ENCODE measurements at regions not wholly inside any gene's neighbourhood (a gene's known extent, or its start where the extent isn't known, plus 50 kb on each side); places are given as distances from the start of the nearest gene placed in this dataset.
A peak's percentile ranks its signal among the peaks of the same experiment; 100 is the strongest.

DNA sequence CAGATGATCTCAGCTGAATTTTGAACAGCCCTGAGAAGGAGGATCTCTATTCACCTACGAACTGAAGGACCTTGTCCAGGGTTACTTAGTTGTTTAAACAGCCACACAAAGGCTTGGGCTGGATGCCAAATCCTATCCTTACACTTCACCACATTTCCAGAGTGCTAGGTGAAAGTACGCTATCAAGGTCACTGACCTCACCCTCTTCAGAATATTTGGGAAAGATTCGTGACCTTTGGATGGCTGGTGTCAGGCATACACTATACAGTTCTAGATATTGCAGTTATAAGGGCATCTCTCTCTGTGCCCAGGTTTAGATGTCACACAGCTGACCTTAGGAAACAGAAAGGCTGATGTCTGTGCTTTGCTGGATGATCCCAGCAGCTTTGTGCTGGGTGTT lies 61.2 kb upstream of the ABLIM1 start:
- WGBS, 2 experiments (ENCODE audit: extremely low coverage in 2 of 2, insufficient read length in 1 of 2) = 100% methylated on average over 1 of the region's 3 CpGs; no CpG with 5 or more reads in 1 of the 2 experiments
- dilution Hi-C loops (cut with HindIII; ENCODE audit: low sequenced_read_pairs, unreplicated experiment) (no loop called here), in situ Hi-C loops (cut with MboI; ENCODE audit: low sequenced_read_pairs) (no loop called here), intact Hi-C loops (cut with micrococcal nuclease) (no loop called here)
- no peak overlapping the region for H2AK5ac ChIP-seq (ENCODE audit: low read depth, low read length)
- no peaks in the 10 kb centered on the region for H3K27me3 ChIP-seq (ENCODE audit: control insufficient read depth, insufficient read depth, low read length)
- no peak overlapping the region for H3K14ac ChIP-seq (replicated peaks; ENCODE audit: low read depth, low read length)
- H2BK20ac ChIP-seq (ENCODE audit: low read depth, low read length) = no peak overlapping the region
- H4K20me1 ChIP-seq (ENCODE audit: insufficient read depth, low read length) = no peaks in the 10 kb centered on the region
- H3K4ac ChIP-seq (ENCODE audit: low read depth, low read length) = no peak overlapping the region
- no peak overlapping the region for H3K27ac ChIP-seq (ENCODE audit: insufficient read depth, low read length)
- CTCF ChIA-PET = no interaction called here
- H2AFZ ChIP-seq (replicated peaks; ENCODE audit: low read length, poor library complexity) = no peak overlapping the region
- no TSS peak for BruUV-seq (replicated peaks)
- H3K36me3 ChIP-seq (ENCODE audit: control insufficient read depth, insufficient read depth, low read length) = no peaks in the 10 kb centered on the region
- ATAC-seq (ENCODE audit: low read depth) = no peak
- no peak overlapping the region for H4K5ac ChIP-seq (ENCODE audit: low read depth, low read length)
- H3K9ac ChIP-seq (ENCODE audit: low read depth, low read length) = no peak overlapping the region
- H3K4me3 ChIP-seq (ENCODE audit: insufficient read depth, low read depth, low read length) = no peak overlapping the region
- H3K9me3 ChIP-seq (ENCODE audit: control insufficient read depth, insufficient read depth, low read length) = no peaks in the 10 kb centered on the region
- no peak overlapping the region for H4K8ac ChIP-seq (ENCODE audit: low read depth in 2 of 2, low read length in 2 of 2)
- peaks cover 9% of the 10 kb centered on the region for H3K9me1 ChIP-seq (ENCODE audit: insufficient read depth, low read length)
- H2BK120ac ChIP-seq (ENCODE audit: low read depth, low read length) = no peak overlapping the region
- H2BK5ac ChIP-seq (ENCODE audit: low read depth, low read length, poor library complexity, severe bottlenecking) = no peak overlapping the region
- POLR2A ChIA-PET (ENCODE audit: unreplicated experiment) = no interaction called here
- no peak overlapping the region for H3K56ac ChIP-seq (ENCODE audit: extremely low read depth, insufficient read depth, low read length)
- H2AK9ac ChIP-seq (replicated peaks; ENCODE audit: low read depth, low read length, poor library complexity) = no peak overlapping the region
- TF ChIP-seq RFX5 (IDR thresholded peaks at IDR 0.05; ENCODE audit: low read depth, low read length) (no peak), CHD1 (IDR thresholded peaks at IDR 0.05; ENCODE audit: low read depth, low read length) (no peak), CEBPB (IDR thresholded peaks at IDR 0.05; ENCODE audit: low read depth, low read length) (no peak), MXI1 (IDR thresholded peaks at IDR 0.05; ENCODE audit: borderline replicate concordance, low read depth, low read length) (no peak), SMC3 (IDR thresholded peaks at IDR 0.05; ENCODE audit: low read depth, low read length) (no peak), RAD21 (IDR thresholded peaks at IDR 0.05; ENCODE audit: low read length) (no peak), BHLHE40 (IDR thresholded peaks at IDR 0.05; ENCODE audit: low read depth, low read length) (no peak), MAFK (IDR thresholded peaks at IDR 0.05; ENCODE audit: low read depth, low read length) (no peak), NFE2L2 (IDR thresholded peaks at IDR 0.05; ENCODE audit: low read depth, low read length) (no peak), POLR2A (IDR thresholded peaks at IDR 0.05; ENCODE audit: low read depth, low read length) (no peak), RCOR1 (IDR thresholded peaks at IDR 0.05; ENCODE audit: insufficient replicate concordance, low read length) (no peak)
- TF ChIP-seq, protein P1, sequence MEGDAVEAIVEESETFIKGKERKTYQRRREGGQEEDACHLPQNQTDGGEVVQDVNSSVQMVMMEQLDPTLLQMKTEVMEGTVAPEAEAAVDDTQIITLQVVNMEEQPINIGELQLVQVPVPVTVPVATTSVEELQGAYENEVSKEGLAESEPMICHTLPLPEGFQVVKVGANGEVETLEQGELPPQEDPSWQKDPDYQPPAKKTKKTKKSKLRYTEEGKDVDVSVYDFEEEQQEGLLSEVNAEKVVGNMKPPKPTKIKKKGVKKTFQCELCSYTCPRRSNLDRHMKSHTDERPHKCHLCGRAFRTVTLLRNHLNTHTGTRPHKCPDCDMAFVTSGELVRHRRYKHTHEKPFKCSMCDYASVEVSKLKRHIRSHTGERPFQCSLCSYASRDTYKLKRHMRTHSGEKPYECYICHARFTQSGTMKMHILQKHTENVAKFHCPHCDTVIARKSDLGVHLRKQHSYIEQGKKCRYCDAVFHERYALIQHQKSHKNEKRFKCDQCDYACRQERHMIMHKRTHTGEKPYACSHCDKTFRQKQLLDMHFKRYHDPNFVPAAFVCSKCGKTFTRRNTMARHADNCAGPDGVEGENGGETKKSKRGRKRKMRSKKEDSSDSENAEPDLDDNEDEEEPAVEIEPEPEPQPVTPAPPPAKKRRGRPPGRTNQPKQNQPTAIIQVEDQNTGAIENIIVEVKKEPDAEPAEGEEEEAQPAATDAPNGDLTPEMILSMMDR (conservative IDR thresholded peaks at IDR 0.05; ENCODE audit: low read depth, low read length) = no peak
- H3K4me2 ChIP-seq (ENCODE audit: low read depth, low read length) = no peak overlapping the region
- DNase-seq = no peak
- H2BK15ac ChIP-seq (ENCODE audit: low read depth, low read length) = 0 out of 3 replicates have a peak overlapping the region, but pooled peaks have one; percentile 6
- no peak overlapping the region for H3K18ac ChIP-seq (ENCODE audit: low read depth, low read length)
- H4K91ac ChIP-seq (ENCODE audit: insufficient read depth, low read depth, low read length) = no peak overlapping the region
- H3K23ac ChIP-seq (ENCODE audit: low read depth, low read length) = no peak overlapping the region
- H3K79me1 ChIP-seq (ENCODE audit: low read depth in 1 of 2, low read length in 2 of 2) = peaks cover 0 to 3% of the 10 kb centered on the region in 2 experiments; a peak in 2 of 4 replicates
- H3K4me1 ChIP-seq (ENCODE audit: control insufficient read depth, insufficient read depth, low read length) = peaks cover 5% of the 10 kb centered on the region
